ENCODE measurements at regions not wholly inside any gene's neighbourhood (a gene's known extent, or its start where the extent isn't known, plus 50 kb on each side); places are given as distances from the start of the nearest gene placed in this dataset.

GRCh38 chr5:45793638-45794532, 97.7 kb upstream of the HCN1 start:
- ChIA-PET CTCF (ENCODE audit: low intra/inter-chr PET ratio, low total read pairs) (no interaction called here), POLR2A (no interaction called here)
- Histone ChIP-seq H2AFZ (ENCODE audit: low read length) (no peak overlapping the region), H3K4me1 (ENCODE audit: insufficient read depth, low read length) (no peaks in the 10 kb centered on the region), H3K4me3 (replicated peaks in 1 of 3; ENCODE audit: insufficient read depth in 1 of 3, low read depth in 2 of 3, low read length in 3 of 3) (no peak overlapping the region), H3K27me3 (ENCODE audit: control insufficient read depth in 1 of 2, insufficient read depth in 2 of 2, low read length in 2 of 2) (no peaks in the 10 kb centered on the region), H3K79me2 (ENCODE audit: insufficient read depth, low read length) (no peaks in the 10 kb centered on the region), H3K4me2 (ENCODE audit: low read depth, low read length) (no peak overlapping the region), H3K9me3 (ENCODE audit: low read length) (peaks cover 77% of the 10 kb centered on the region), H3K9ac (ENCODE audit: insufficient read depth, low read depth, low read length) (no peak overlapping the region), H3K27ac (ENCODE audit: extremely low read length, insufficient read depth, low read length) (no peak overlapping the region), H4K20me1 (ENCODE audit: insufficient read depth, low read length) (no peaks in the 10 kb centered on the region), H3K36me3 (replicated peaks in 1 of 2; ENCODE audit: control insufficient read depth in 1 of 2, insufficient read depth in 2 of 2, low read length in 2 of 2) (no peaks in the 10 kb centered on the region)
- intact Hi-C loops (cut with micrococcal nuclease; ENCODE audit: unreplicated experiment) (no loop called here), in situ Hi-C loops (cut with HindIII; ENCODE audit: extremely low pct_ligation_motif_present, low pct_unique_long_range_greater_than_20kb) (no loop called here)
- 15% methylated on average over 9 of the region's 9 CpGs for WGBS (ENCODE audit: low lambda C conversion rate)
- ATAC-seq (no peak), FAIRE-seq (no peak), DNase-seq (ENCODE audit: low spot score) (no peak)
- TF ChIP-seq HNF1B (CRISPR knock-in tag; IDR thresholded peaks at IDR 0.05) (no peak), NFIC (IDR thresholded peaks at IDR 0.05; ENCODE audit: low read length) (no peak), SCMH1 (CRISPR knock-in tag; IDR thresholded peaks at IDR 0.05; ENCODE audit: borderline replicate concordance) (no peak), U2AF1 (optimal IDR thresholded peaks at IDR 0.05; ENCODE audit: low read depth, low read length) (no peak), ELF4 (CRISPR knock-in tag; IDR thresholded peaks at IDR 0.05; ENCODE audit: borderline replicate concordance) (no peak), RORA (CRISPR knock-in tag; IDR thresholded peaks at IDR 0.05) (no peak), REL (CRISPR knock-in tag; conservative IDR thresholded peaks at IDR 0.05) (no peak), WIZ (CRISPR knock-in tag; IDR thresholded peaks at IDR 0.05) (no peak), ZNF792 (CRISPR knock-in tag; IDR thresholded peaks at IDR 0.05) (no peak), ZNF382 (CRISPR knock-in tag; IDR thresholded peaks at IDR 0.05; ENCODE audit: borderline replicate concordance) (no peak), GATAD2A (CRISPR knock-in tag; IDR thresholded peaks at IDR 0.05) (no peak)
- TF ChIP-seq, protein P1, sequence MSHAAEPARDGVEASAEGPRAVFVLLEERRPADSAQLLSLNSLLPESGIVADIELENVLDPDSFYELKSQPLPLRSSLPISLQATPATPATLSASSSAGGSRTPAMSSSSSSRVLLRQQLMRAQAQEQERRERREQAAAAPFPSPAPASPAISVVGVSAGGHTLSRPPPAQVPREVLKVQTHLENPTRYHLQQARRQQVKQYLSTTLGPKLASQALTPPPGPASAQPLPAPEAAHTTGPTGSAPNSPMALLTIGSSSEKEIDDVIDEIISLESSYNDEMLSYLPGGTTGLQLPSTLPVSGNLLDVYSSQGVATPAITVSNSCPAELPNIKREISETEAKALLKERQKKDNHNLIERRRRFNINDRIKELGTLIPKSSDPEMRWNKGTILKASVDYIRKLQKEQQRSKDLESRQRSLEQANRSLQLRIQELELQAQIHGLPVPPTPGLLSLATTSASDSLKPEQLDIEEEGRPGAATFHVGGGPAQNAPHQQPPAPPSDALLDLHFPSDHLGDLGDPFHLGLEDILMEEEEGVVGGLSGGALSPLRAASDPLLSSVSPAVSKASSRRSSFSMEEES (CRISPR knock-in tag; IDR thresholded peaks at IDR 0.05), result no peak
- BruUV-seq (replicated peaks), result no TSS peak

Data from HepG2 (cell line).